ENCODE measurements at regions not wholly inside any gene's neighbourhood (a gene's known extent, or its start where the extent isn't known, plus 50 kb on each side); places are given as distances from the start of the nearest gene placed in this dataset.

- Histone ChIP-seq H3K79me2 (no peaks in the 10 kb centered on the region), H3K9me2 (replicated peaks; ENCODE audit: insufficient read depth) (no peaks in the 10 kb centered on the region), H3K9me3 (ENCODE audit: low read depth) (no peaks in the 10 kb centered on the region), H3K4me3 (no peak overlapping the region), H3K27me3 (no peaks in the 10 kb centered on the region), H3K4me2 (peak overlapping the region; percentile 6), H4K20me1 (ENCODE audit: insufficient read depth, poor library complexity, severe bottlenecking) (no peaks in the 10 kb centered on the region), H3K4me1 (ENCODE audit: insufficient read depth) (peaks cover 15% of the 10 kb centered on the region), H3K36me3 (replicated peaks; ENCODE audit: insufficient read depth, low read depth) (no peaks in the 10 kb centered on the region), H2AFZ (no peak overlapping the region), H3K27ac (peak overlapping the region; percentile 49)
- no peak for TF ChIP-seq EZH2phosphoT487 (IDR thresholded peaks at IDR 0.05; ENCODE audit: low read depth, severe bottlenecking, unreplicated experiment)
- no peak for TF ChIP-seq CTCF (IDR thresholded peaks at IDR 0.05; ENCODE audit: poor library complexity)
- no peak for TF ChIP-seq EZH2 (IDR thresholded peaks at IDR 0.05; ENCODE audit: borderline replicate concordance)
- WGBS (ENCODE audit: low lambda C conversion rate, missing lambda C conversion rate), result 54% methylated on average over 3 of the region's 3 CpGs
- peak; percentile 14 for DNase-seq (ENCODE audit: low spot score)
Measured at GRCh38 chr16:65665586-65665985, 543.7 kb upstream of the CDH11 start.

- DNase-seq (ENCODE audit: low spot score), result no peak
- H4K20me1 ChIP-seq (ENCODE audit: insufficient read depth, poor library complexity, severe bottlenecking), result no peaks in the 10 kb centered on the region
- H3K79me2 ChIP-seq, result no peaks in the 10 kb centered on the region
- H3K4me3 ChIP-seq, result no peak overlapping the region
- H3K27me3 ChIP-seq, result no peaks in the 10 kb centered on the region
- peaks cover 15% of the 10 kb centered on the region for H3K4me1 ChIP-seq (ENCODE audit: insufficient read depth)
- 87% methylated on average over 3 of the region's 3 CpGs for WGBS (ENCODE audit: low lambda C conversion rate, missing lambda C conversion rate)
- H2AFZ ChIP-seq, result no peak overlapping the region
- TF ChIP-seq EZH2phosphoT487 (IDR thresholded peaks at IDR 0.05; ENCODE audit: low read depth, severe bottlenecking, unreplicated experiment), result no peak
- no peak for TF ChIP-seq EZH2 (IDR thresholded peaks at IDR 0.05; ENCODE audit: borderline replicate concordance)
- no peak for TF ChIP-seq CTCF (IDR thresholded peaks at IDR 0.05; ENCODE audit: poor library complexity)
- H3K36me3 ChIP-seq (replicated peaks; ENCODE audit: insufficient read depth, low read depth), result no peaks in the 10 kb centered on the region
- H3K9me2 ChIP-seq (replicated peaks; ENCODE audit: insufficient read depth), result no peaks in the 10 kb centered on the region
- no peaks in the 10 kb centered on the region for H3K9me3 ChIP-seq (ENCODE audit: low read depth)
- no peak overlapping the region for H3K4me2 ChIP-seq
- H3K27ac ChIP-seq, result no peak overlapping the region
Measured at GRCh38 chr16:65663774-65664173, 541.9 kb upstream of the CDH11 start.

- H3K4me1 ChIP-seq (ENCODE audit: insufficient read depth), result peaks cover 20% of the 10 kb centered on the region
- no peaks in the 10 kb centered on the region for H4K20me1 ChIP-seq (ENCODE audit: insufficient read depth, poor library complexity, severe bottlenecking)
- no peak overlapping the region for H3K27ac ChIP-seq
- H3K9me3 ChIP-seq (ENCODE audit: low read depth), result no peaks in the 10 kb centered on the region
- H3K36me3 ChIP-seq (replicated peaks; ENCODE audit: insufficient read depth, low read depth), result no peaks in the 10 kb centered on the region
- DNase-seq (ENCODE audit: low spot score), result no peak
- no peak overlapping the region for H3K4me2 ChIP-seq
- H3K4me3 ChIP-seq, result no peak overlapping the region
- TF ChIP-seq CTCF (IDR thresholded peaks at IDR 0.05; ENCODE audit: poor library complexity) (no peak), EZH2 (IDR thresholded peaks at IDR 0.05; ENCODE audit: borderline replicate concordance) (no peak), EZH2phosphoT487 (IDR thresholded peaks at IDR 0.05; ENCODE audit: low read depth, severe bottlenecking, unreplicated experiment) (no peak)
- no peak overlapping the region for H2AFZ ChIP-seq
- 87% methylated on average over 4 of the region's 4 CpGs for WGBS (ENCODE audit: low lambda C conversion rate, missing lambda C conversion rate)
- no peaks in the 10 kb centered on the region for H3K9me2 ChIP-seq (replicated peaks; ENCODE audit: insufficient read depth)
- H3K27me3 ChIP-seq, result no peaks in the 10 kb centered on the region
- H3K79me2 ChIP-seq, result no peaks in the 10 kb centered on the region
Measured at GRCh38 chr16:65662256-65662655, 540.4 kb upstream of the CDH11 start.

GRCh38 chr16:65661558-65661957 lies 539.7 kb upstream of the CDH11 start:
- H3K9me3 ChIP-seq (ENCODE audit: low read depth), result no peaks in the 10 kb centered on the region
- no peaks in the 10 kb centered on the region for H4K20me1 ChIP-seq (ENCODE audit: insufficient read depth, poor library complexity, severe bottlenecking)
- H3K27ac ChIP-seq, result no peak overlapping the region
- H2AFZ ChIP-seq, result no peak overlapping the region
- no peak for TF ChIP-seq CTCF (IDR thresholded peaks at IDR 0.05; ENCODE audit: poor library complexity)
- TF ChIP-seq EZH2 (IDR thresholded peaks at IDR 0.05; ENCODE audit: borderline replicate concordance), result no peak
- TF ChIP-seq EZH2phosphoT487 (IDR thresholded peaks at IDR 0.05; ENCODE audit: low read depth, severe bottlenecking, unreplicated experiment), result no peak
- H3K9me2 ChIP-seq (replicated peaks; ENCODE audit: insufficient read depth), result no peaks in the 10 kb centered on the region
- H3K4me1 ChIP-seq (ENCODE audit: insufficient read depth), result peaks cover 13% of the 10 kb centered on the region
- 73% methylated on average over 5 of the region's 5 CpGs for WGBS (ENCODE audit: low lambda C conversion rate, missing lambda C conversion rate)
- H3K4me3 ChIP-seq, result no peak overlapping the region
- no peaks in the 10 kb centered on the region for H3K27me3 ChIP-seq
- no peaks in the 10 kb centered on the region for H3K36me3 ChIP-seq (replicated peaks; ENCODE audit: insufficient read depth, low read depth)
- no peak for DNase-seq (ENCODE audit: low spot score)
- H3K4me2 ChIP-seq, result no peak overlapping the region
- no peaks in the 10 kb centered on the region for H3K79me2 ChIP-seq
